ENCODE measurements at regions not wholly inside any gene's neighbourhood (a gene's known extent, or its start where the extent isn't known, plus 50 kb on each side); places are given as distances from the start of the nearest gene placed in this dataset.
"Not testable (repeated sequence)": the region's sequence is repeated elsewhere in the genome, so short reads cannot be mapped to it uniquely, and the experiment has no call there.

DNA sequence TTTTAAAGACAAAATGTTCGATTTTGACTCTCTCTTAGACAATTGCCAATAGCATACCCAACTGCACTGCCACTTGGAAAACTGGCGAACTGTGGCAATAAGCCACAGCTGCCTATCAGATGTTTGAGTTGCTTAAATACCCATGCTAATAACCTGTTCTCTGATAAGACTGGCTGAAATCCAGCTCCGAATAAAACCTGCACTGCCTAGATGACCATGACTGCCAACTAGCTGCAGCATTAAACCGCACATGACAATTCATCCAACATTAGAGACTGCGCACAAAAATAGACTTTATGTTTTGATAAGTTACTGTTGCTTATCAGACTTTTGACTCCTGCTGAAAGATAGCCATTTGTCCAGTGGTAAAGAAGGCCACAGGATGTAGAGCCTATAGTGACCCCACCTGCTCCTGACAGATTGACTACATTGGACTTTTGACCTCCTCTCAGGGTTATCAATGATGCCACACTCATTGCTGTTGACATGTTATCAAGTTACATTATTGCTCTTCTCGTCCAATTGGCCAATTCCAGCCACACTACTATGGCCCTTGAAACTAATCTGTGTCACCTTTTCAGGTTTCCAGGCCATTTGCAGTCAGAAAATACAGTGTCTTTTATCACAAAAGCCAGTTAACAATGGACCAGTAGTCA lies 299.0 kb downstream of the HGF start:
- DNase-seq, result no peak

DNA sequence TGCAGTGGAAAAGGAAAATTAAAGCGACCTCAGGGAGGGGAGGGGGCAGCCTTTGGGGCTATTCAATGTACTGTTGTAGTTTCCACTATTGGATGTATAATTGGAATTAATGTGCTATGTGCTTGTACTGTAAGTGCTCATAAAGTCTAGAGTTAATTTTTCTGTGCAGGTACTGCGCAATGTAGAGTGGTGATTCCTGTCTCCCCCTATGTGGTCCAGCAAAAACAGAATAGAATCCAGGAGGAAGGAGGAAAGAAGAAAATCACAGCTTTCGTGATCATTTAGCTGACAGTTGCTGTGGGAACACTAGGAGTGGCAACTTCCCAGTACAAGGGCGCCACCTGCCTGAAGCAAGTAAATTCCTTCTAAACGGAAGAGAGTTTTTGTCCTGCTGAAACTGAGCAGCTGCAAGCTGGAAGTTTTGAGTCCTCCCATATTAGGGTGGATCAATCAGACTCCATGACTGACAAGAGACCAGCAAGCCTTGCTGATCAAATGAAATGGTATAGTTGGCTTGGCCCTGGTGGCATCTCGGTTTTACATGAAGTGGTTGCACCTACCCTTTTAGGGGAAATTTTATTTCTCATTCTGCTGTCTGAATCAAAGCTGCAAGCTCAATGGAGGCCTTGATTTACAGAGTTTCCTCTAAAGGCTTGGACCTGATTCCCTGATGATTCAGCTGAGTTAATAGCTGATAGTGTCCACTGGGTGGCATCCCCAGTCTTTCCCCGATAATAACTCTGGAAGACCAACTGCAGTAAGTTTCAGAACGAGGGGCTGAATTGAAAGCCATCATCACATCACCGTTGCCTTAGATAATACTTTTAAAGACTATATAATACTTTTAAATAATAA lies 299.8 kb downstream of the HGF start:
- DNase-seq, result peak; percentile 68

GRCh38 chr7:81469153-81469868 lies 300.5 kb downstream of the HGF start:
- no peak for DNase-seq

DNA sequence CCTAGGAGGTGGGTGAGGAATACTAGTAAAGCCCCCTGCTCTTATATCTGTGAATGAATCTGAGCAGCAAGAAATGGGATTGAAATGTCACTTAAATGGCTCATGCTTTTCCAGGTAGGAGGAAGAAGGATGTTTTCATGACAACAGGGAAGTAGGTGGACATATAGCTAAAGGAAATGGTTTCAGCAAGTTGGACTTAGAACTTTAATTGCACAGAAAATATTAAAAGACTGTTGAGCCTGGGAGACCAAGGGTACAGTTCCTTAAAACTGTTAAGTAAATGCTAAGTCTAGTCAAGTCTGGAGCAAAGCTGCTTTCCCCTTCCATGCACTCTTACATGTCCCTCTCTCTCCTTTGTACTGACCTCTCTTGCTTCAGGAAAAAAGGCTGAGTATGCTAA lies 301.3 kb downstream of the HGF start:
- no peak for DNase-seq

GRCh38 chr7:81467964-81468363 lies 301.9 kb downstream of the HGF start:
- no peak for DNase-seq

GRCh38 chr7:81462672-81463071 lies 307.2 kb downstream of the HGF start:
- no peak for DNase-seq

DNA sequence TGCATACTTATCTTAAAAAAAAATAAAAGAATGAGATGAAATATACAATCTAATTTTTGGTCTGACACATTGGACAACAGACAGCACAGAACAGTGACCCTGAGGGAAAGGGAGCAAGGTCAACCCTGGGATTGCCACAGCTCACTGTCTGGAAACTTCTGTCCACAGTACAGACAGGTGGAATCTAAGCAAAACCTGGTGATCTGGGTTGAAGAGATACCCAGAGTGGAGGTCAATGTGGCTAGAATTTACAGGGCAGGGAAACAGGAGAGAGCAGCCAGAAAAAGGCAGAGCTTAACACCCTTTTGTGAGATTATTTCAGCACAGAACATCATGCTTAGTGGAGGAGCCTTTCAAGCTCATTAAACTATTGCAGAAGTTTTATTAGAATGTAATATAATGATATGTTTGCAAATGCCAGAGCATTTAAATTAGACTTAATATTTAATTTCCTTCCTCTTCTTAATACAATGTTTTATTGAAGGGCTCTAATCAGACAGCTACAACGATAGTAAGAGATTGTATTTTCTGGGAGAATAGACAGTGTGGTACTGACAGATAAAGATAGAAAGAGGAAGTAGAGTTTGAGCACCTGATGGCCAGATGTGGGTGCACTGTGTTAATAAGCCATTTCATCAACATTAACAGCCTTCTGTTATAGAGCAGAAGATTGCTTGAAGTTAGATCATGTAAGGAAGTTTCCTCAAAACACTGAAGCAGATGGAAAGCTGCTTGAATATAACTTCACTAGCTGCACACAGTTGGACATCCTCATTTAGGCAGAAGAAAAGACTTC lies 309.4 kb downstream of the HGF start:
- DNase-seq, result no peak

DNA sequence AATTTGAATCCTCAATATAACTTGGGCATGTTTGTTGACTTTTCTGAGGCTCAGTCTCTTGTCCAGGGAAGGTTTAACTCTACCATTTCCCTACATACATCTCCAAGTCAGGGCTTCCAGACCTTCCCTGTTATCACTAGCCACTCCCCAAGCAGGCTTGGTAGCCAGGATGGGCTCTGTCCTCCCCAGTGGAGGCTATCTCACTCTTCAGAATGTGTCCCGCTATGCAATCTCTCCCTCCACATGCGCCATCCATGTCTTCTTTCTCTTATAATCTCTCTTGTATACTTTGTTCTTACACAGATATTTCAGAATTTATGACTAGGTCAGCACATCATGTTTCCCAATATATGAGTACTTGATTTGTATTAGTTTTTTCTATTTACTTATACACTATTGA lies 310.4 kb downstream of the HGF start:
- no peak for DNase-seq

DNA sequence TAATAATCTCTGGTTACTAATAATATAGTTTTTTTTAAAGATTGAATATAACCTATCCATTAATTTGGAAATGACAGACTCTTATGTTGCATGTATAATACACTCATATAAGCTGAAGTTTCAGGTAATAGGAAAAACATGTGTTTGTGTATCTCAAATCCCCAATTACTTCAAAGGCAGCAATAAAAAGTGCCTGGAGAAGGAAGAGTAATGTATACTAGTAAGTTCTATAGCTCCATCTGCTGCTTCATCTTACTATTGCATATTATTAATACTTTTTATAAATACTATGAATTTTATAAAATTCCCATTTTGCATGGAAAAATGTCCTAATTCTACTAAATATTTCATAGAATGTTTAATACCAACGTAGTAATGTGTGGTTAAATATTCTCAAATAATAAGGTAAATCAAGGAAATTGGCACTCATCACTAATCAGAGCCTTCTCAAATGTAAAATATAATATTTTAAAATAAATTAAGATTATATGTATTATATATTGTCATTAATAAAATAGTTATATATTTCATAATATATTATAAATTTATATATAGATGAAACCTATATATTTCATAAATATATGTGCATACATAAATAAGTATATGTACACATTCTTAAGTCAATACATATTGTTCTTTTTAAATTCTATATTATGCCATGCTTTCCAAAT lies 311.9 kb downstream of the HGF start:
- DNase-seq, result no peak

DNA sequence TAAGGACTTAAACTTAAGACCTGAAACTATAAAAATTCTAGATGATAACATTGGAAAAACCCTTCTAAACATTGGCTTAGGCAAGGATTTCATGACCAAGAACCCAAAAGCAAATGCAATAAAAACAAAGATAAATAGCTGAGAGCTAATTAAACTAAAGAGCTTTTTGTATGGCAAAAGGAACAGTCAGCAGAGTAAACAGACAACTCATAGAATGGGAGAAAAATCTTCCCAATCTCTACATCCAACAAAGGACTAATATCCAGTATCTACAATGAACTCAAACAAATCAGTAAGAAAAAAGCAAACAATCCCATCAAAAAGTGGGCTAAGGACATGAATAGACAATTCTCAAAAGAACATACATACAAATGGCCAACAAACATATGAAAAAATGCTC lies 316.1 kb downstream of the HGF start:
- DNase-seq, result not testable (repeated sequence)

DNA sequence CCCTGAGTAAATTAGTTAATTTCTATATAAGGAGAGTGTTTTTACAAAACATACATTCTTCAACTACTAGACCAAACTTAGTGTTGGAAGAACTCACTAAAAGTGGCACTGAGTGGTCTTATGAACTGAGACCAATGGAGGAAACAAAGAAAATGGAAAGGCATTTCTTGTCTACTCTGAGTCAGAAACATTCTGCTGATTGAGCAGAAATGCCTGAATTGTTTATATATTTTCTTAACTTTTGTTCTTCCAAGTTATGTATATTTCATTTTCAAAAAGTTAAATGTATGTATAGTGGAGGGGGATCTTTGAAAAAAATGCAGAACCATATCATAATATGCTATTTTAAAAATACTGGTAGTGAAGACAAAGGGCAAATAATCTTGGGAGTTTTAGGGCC lies 320.7 kb downstream of the HGF start:
- no peak for DNase-seq

GRCh38 chr7:81447351-81447952 lies 322.4 kb downstream of the HGF start:
- no peak for DNase-seq

GRCh38 chr7:81446212-81446611 lies 323.6 kb downstream of the HGF start:
- no peak for DNase-seq

DNA sequence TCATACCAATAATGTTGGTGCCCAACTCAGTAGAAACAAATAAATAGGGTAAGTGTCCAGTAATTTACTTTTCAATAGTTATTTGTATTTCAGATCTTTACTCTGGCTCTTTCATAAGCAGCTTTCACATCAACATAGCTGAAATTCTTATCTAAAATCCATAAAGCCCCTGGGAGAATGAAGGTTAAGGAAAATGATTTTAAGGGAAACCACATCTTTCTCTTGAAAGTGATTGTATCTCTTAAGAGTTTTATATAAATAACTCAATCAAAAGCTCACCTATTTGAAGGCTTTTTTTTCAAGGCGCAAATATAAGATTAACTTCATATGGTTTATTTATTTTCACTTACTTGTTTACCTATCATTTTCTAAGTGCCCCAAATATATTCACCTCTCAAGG lies 324.4 kb downstream of the HGF start:
- no peak for DNase-seq

DNA sequence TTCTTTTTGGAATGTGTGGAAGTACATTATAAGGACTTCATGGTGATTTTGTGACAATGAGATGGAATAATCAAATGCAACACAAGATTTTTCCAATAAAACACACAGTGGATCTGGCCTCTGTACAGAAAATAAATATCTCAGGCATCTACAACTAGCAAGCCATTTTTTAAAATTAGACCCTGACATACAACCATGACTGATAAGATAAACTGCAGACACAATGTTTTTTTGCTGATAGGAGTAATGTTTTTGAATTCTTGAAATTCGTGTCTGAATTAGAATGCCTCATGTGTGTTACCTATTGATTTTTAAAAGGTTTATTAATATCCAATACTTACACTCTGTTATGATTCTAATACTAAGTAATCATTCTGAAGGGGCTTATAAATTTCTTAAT lies 328.1 kb downstream of the HGF start:
- DNase-seq, result no peak

GRCh38 chr7:81439591-81439990 lies 330.3 kb downstream of the HGF start:
- no peak for DNase-seq

- DNase-seq, result not testable (repeated sequence)
Measured at GRCh38 chr7:81437160-81437559, 332.7 kb downstream of the HGF start.

DNA sequence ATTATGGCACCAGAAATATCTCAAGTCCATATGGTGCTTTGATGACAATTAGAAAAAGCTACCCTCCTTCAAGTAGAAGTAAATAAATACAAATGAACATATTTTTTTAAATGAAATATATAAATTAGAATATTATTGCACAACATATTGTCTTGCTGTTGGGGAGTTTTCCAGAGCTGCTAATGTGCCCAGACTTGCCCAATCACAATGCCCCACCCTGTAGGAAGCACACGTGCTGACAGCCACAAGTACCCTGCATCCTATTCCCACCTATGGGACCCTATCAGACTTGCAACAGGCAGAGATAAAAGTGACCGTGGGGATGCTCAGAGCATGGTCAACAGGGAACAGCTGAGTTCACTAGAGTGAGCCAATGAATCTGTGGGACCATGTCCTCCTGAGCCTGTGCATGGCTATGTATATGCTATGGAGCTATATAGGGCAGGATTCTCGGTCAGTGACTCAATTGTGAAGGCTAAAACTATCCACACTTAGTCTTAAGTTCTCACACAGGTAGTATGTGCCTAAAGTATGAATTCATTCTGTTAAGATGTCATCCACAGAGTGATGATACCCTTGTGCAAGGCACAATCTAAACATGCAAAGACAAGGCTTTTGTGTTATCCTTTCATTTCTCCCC lies 336.0 kb downstream of the HGF start:
- no peak for DNase-seq

GRCh38 chr7:81433206-81433605 lies 336.6 kb downstream of the HGF start:
- no peak for DNase-seq

- DNase-seq, result no peak
Measured at GRCh38 chr7:81430761-81431160, 339.1 kb downstream of the HGF start.

GRCh38 chr7:81430150-81430549 lies 339.7 kb downstream of the HGF start:
- DNase-seq, result no peak

DNA sequence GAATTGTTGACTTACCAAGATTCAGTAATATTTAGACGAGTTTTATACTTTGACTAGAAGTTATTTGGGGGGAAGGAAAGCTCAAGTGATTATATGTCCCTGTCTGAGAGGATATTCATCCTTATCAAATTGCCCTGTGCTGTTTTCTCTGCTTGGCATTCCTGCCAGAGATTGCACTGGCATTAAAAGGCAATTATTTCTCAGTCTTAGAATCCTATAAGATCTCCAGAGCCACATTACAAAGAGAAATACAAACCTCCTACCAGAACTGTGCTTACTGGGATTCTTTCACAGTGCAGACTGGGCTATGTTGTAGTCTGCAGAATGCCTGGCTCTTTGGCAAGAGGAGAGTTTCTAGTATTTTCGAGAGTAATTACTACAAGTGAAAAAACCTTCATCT lies 342.4 kb downstream of the HGF start:
- DNase-seq, result no peak

Measured in retina (tissue), 1 donor.